ENCODE measurements at regions not wholly inside any gene's neighbourhood (a gene's known extent, or its start where the extent isn't known, plus 50 kb on each side); places are given as distances from the start of the nearest gene placed in this dataset.
A peak's percentile ranks its signal among the peaks of the same experiment; 100 is the strongest.

GRCh38 chr3:72069543-72069942 is 284.6 kb upstream of the PROK2 start:
- DNase-seq, result no peak
- Histone ChIP-seq H4K20me1 (ENCODE audit: insufficient read depth, low read length) (no peaks in the 10 kb centered on the region), H3K9ac (ENCODE audit: insufficient read depth, low read length, poor library complexity, severe bottlenecking) (no peak overlapping the region), H3K4me3 (replicated peaks in 1 of 3; ENCODE audit: low read depth in 2 of 3, low read length in 3 of 3) (no peak overlapping the region), H3K4me1 (ENCODE audit: control insufficient read depth in 1 of 2, insufficient read depth in 2 of 2, low read length in 2 of 2) (no peaks in the 10 kb centered on the region), H3K9me3 (replicated peaks in 1 of 2; ENCODE audit: control insufficient read depth in 1 of 2, insufficient read depth in 1 of 2, low read length in 2 of 2) (peaks cover 0 to 5% of the 10 kb centered on the region in 2 donors), H3K79me2 (ENCODE audit: insufficient read depth, low read length) (no peaks in the 10 kb centered on the region), H3K36me3 (replicated peaks in 1 of 2; ENCODE audit: control insufficient read depth in 1 of 2, insufficient read depth in 2 of 2, low read length in 2 of 2) (no peaks in the 10 kb centered on the region), H2AFZ (ENCODE audit: insufficient read depth, low read depth, low read length, poor library complexity, severe bottlenecking) (no peak overlapping the region), H3K27ac (ENCODE audit: low read depth in 1 of 2, low read length in 2 of 2) (no peak overlapping the region), H3K4me2 (replicated peaks; ENCODE audit: extremely low read depth, low read length, poor library complexity, severe bottlenecking) (no peak overlapping the region), H3K27me3 (ENCODE audit: control insufficient read depth in 2 of 2, insufficient read depth in 2 of 2, low read length in 2 of 2) (no peaks in the 10 kb centered on the region)
- Mint-ChIP-seq H3K9me3 (peaks cover 2 to 15% (median 6%) of the 10 kb centered on the region in 7 donors), H3K4me1 (no peaks in the 10 kb centered on the region), H3K4me3 (no peak overlapping the region), H3K36me3 (peaks cover under 1 to 5% of the 10 kb centered on the region in 2 donors), H3K27me3 (ENCODE audit: low read depth in 3 of 3) (peaks cover 0 to 5% (median 3%) of the 10 kb centered on the region in 3 donors), H3K27ac (peak overlapping the region in 1 of 7 donors; percentile 35)
- TF ChIP-seq, protein P1, sequence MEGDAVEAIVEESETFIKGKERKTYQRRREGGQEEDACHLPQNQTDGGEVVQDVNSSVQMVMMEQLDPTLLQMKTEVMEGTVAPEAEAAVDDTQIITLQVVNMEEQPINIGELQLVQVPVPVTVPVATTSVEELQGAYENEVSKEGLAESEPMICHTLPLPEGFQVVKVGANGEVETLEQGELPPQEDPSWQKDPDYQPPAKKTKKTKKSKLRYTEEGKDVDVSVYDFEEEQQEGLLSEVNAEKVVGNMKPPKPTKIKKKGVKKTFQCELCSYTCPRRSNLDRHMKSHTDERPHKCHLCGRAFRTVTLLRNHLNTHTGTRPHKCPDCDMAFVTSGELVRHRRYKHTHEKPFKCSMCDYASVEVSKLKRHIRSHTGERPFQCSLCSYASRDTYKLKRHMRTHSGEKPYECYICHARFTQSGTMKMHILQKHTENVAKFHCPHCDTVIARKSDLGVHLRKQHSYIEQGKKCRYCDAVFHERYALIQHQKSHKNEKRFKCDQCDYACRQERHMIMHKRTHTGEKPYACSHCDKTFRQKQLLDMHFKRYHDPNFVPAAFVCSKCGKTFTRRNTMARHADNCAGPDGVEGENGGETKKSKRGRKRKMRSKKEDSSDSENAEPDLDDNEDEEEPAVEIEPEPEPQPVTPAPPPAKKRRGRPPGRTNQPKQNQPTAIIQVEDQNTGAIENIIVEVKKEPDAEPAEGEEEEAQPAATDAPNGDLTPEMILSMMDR (IDR thresholded peaks at IDR 0.05), result no peak
- intact Hi-C loops (cut with micrococcal nuclease), result no loop called here

DNA sequence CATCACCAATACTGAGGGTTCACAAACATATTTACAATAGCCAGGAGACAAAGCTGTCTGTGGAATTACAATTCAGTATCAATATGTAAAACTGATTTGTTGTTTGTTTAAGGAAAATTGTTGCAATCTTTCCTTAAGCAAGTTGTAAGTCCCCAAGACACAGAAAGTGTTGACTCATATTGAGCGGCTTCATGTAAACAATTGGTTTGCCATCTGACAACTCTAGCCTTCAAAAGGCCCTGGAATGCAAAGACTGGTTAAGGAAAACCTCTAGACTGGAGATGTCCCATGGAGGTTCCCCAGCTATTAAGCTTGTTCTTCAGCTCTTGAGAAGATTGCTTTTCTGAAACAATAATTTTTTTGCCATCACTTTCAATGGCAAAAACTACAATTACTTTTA is 283.7 kb upstream of the PROK2 start:
- H3K27me3 ChIP-seq (ENCODE audit: control insufficient read depth in 2 of 2, insufficient read depth in 2 of 2, low read length in 2 of 2), result no peaks in the 10 kb centered on the region
- H3K4me2 ChIP-seq (replicated peaks; ENCODE audit: extremely low read depth, low read length, poor library complexity, severe bottlenecking), result no peak overlapping the region
- H4K20me1 ChIP-seq (ENCODE audit: insufficient read depth, low read length), result no peaks in the 10 kb centered on the region
- no peak overlapping the region for H3K4me3 Mint-ChIP-seq
- H2AFZ ChIP-seq (ENCODE audit: insufficient read depth, low read depth, low read length, poor library complexity, severe bottlenecking), result no peak overlapping the region
- no peak overlapping the region for H3K27ac ChIP-seq (ENCODE audit: low read depth in 1 of 2, low read length in 2 of 2)
- H3K36me3 ChIP-seq (replicated peaks in 1 of 2; ENCODE audit: control insufficient read depth in 1 of 2, insufficient read depth in 2 of 2, low read length in 2 of 2), result no peaks in the 10 kb centered on the region
- H3K27ac Mint-ChIP-seq, result no peak overlapping the region
- no peaks in the 10 kb centered on the region for H3K4me1 Mint-ChIP-seq
- peaks cover 9 to 21% (median 15%) of the 10 kb centered on the region in 7 donors for H3K9me3 Mint-ChIP-seq
- H3K9ac ChIP-seq (ENCODE audit: insufficient read depth, low read length, poor library complexity, severe bottlenecking), result no peak overlapping the region
- H3K9me3 ChIP-seq (replicated peaks in 1 of 2; ENCODE audit: control insufficient read depth in 1 of 2, insufficient read depth in 1 of 2, low read length in 2 of 2), result peaks cover 2% of the 10 kb centered on the region in 2 donors
- peaks cover 7 to 12% of the 10 kb centered on the region in 2 donors for H3K36me3 Mint-ChIP-seq
- no peaks in the 10 kb centered on the region for H3K4me1 ChIP-seq (ENCODE audit: control insufficient read depth in 1 of 2, insufficient read depth in 2 of 2, low read length in 2 of 2)
- intact Hi-C loops (cut with micrococcal nuclease), result no loop called here
- DNase-seq, result no peak
- TF ChIP-seq, protein P1 (IDR thresholded peaks at IDR 0.05), result no peak
- peaks cover 0 to 5% (median 3%) of the 10 kb centered on the region in 3 donors for H3K27me3 Mint-ChIP-seq (ENCODE audit: low read depth in 3 of 3)
- H3K4me3 ChIP-seq (replicated peaks in 1 of 3; ENCODE audit: low read depth in 2 of 3, low read length in 3 of 3), result no peak overlapping the region
- no peaks in the 10 kb centered on the region for H3K79me2 ChIP-seq (ENCODE audit: insufficient read depth, low read length)
- 100% methylated on average over 1 of the region's 1 CpG for WGBS (ENCODE audit: insufficient coverage)
